H1 (cell line): ENCODE measurements at regions not wholly inside any gene's neighbourhood (a gene's known extent, or its start where the extent isn't known, plus 50 kb on each side); places are given as distances from the start of the nearest gene placed in this dataset.
A peak's percentile ranks its signal among the peaks of the same experiment; 100 is the strongest.

Source experiments
- ASH2L ChIP-seq: fragments of 200-600, 300-600 bp; sonication (generic); IDR thresholded peaks from one replicate; pipeline ENCODE4 v1.7.1; 2017; ENCODE audit warnings: low read length
- CREB1 ChIP-seq: IDR thresholded peaks from 2 replicates; pipeline ENCODE4 v1.6.1; 2012; ENCODE audit warnings: inconsistent platforms
- CTCF ChIP-seq, 3 experiments: IDR thresholded peaks; 1 replicate in 2 of 3; 2 replicates in 1 of 3; pipeline versions ENCODE4 v1.5.1 to v1.6.1; 2011; ENCODE audit warnings: low read length in 3 of 3, mild to moderate bottlenecking in 3 of 3, inconsistent platforms in 2 of 3, low read depth in 1 of 3, moderate library complexity in 1 of 3; ENCODE audit not compliant: insufficient read depth in 1 of 3; ENCODE audit errors: control extremely low read depth in 1 of 3
- EGR1 ChIP-seq: IDR thresholded peaks from 2 replicates; pipeline ENCODE4 v1.6.1; 2011; ENCODE audit warnings: low read depth, low read length, borderline replicate concordance
- GABPA ChIP-seq: IDR thresholded peaks from 2 replicates; pipeline ENCODE4 v1.6.1; 2011; ENCODE audit warnings: mild to moderate bottlenecking, low read length, moderate library complexity, borderline replicate concordance; ENCODE audit not compliant: insufficient read depth
- GTF2F1 ChIP-seq: IDR thresholded peaks from 2 replicates; pipeline ENCODE4 v1.6.1; 2012; ENCODE audit warnings: low read depth, low read length, improper control_type of control experiment, borderline replicate concordance
- MAFK ChIP-seq: IDR thresholded peaks from 2 replicates; pipeline ENCODE4 v1.6.1; 2012; ENCODE audit warnings: low read depth, mild to moderate bottlenecking, improper control_type of control experiment, low read length
- MAX ChIP-seq: IDR thresholded peaks from 2 replicates; pipeline ENCODE4 v1.6.1; 2012; ENCODE audit warnings: inconsistent platforms
- NANOG ChIP-seq: IDR thresholded peaks from 2 replicates; pipeline ENCODE4 v1.6.1; 2011; ENCODE audit warnings: low read length, low read depth, mild to moderate bottlenecking, inconsistent platforms; ENCODE audit not compliant: insufficient read depth, poor library complexity, severe bottlenecking
- POLR2A ChIP-seq, 2 experiments: IDR thresholded peaks; 1 replicate in 1 of 2; 2 replicates in 1 of 2; pipeline ENCODE4 v1.6.1; 2011; ENCODE audit warnings: low read depth in 2 of 2, low read length in 2 of 2, mild to moderate bottlenecking in 2 of 2; ENCODE audit errors: control extremely low read depth in 1 of 2
- RAD21 ChIP-seq, 2 experiments: IDR thresholded peaks in 1 of 2; conservative IDR thresholded peaks in 1 of 2; 2 replicates each; pipeline ENCODE4 v1.6.1; 2011; ENCODE audit warnings: low read depth in 2 of 2, low read length in 2 of 2, improper control_type of control experiment in 1 of 2, inconsistent platforms in 1 of 2, mild to moderate bottlenecking in 1 of 2, moderate library complexity in 1 of 2
- RNF2 ChIP-seq: fragments of 200-900, 300-1000 bp; sonication (generic); IDR thresholded peaks from 2 replicates; pipeline ENCODE4 v1.7.1; 2016; ENCODE audit warnings: borderline replicate concordance, low read depth, mild to moderate bottlenecking, antibody characterized with exemption, low read length; ENCODE audit not compliant: poor library complexity, severe bottlenecking; ENCODE audit errors: missing control alignments
- SIN3A ChIP-seq, 2 experiments: IDR thresholded peaks in 1 of 2; conservative IDR thresholded peaks in 1 of 2; 2 replicates each; pipeline ENCODE4 v1.6.1; 2011 to 2012; ENCODE audit warnings: low read length in 2 of 2, improper control_type of control experiment in 1 of 2, low read depth in 1 of 2, mild to moderate bottlenecking in 1 of 2
- TAF7 ChIP-seq: optimal IDR thresholded peaks from 2 replicates; pipeline ENCODE3; 2011; ENCODE audit warnings: low read depth, mild to moderate bottlenecking, inconsistent platforms, low read length, moderate library complexity, borderline replicate concordance
- TF ChIP-seq, protein P1 (sequence below): IDR thresholded peaks from 2 replicates; pipeline ENCODE4 v1.6.1; 2011; ENCODE audit warnings: low read length, improper control_type of control experiment

DNA sequence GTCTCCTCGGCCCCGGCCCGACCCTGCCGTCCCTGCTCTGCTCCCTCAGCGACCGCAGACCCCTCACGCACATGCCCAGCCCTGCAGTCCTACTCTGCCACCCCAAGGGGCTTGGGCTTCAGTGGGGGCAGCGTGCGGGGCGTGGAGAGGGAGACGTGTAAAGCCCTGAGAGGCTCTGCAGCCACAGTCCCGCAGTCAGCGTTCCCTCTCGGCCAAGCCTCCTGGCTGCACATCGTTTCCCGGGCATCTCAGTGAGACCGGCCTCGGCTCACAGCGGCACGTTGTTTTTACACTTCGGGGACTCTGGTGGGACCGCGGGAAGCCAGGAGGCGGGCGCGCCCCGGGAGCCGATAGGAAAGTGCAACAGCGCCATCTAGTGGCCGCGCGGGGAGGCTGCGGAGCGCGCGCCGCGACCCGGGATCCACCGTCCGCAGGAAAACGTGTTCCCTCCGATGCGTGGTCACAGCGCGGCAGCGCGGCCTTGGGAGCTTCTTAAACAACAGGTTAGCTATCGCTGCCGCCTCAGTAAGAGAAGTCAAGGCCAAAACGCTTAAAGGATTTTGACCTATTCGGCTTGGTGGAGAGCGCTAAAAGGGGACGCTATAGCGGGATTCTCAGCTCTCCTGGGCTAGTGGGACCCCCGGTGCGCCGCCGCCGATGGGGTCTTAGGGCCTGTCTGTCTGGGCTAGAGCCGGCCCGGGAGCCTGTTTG, 226.8 kb upstream of the IGF1R start (continued):
- TF ChIP-seq, protein P1, sequence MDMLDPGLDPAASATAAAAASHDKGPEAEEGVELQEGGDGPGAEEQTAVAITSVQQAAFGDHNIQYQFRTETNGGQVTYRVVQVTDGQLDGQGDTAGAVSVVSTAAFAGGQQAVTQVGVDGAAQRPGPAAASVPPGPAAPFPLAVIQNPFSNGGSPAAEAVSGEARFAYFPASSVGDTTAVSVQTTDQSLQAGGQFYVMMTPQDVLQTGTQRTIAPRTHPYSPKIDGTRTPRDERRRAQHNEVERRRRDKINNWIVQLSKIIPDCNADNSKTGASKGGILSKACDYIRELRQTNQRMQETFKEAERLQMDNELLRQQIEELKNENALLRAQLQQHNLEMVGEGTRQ: peak; percentile 13; the same call in 1 of the 2 replicates
- TF ChIP-seq GABPA (0 out of 2 replicates have a peak, but pooled peaks have one; percentile 22), ASH2L (no peak), SIN3A (conservative IDR thresholded peaks at IDR 0.05 in 1 of 2, IDR thresholded peaks at IDR 0.05 in 1 of 2; ENCODE audit: low read depth in 1 of 2, low read length in 2 of 2) (no peak), RNF2 (peak; percentile 73), TAF7 (no peak), RAD21 (IDR thresholded peaks at IDR 0.05 in 1 of 2, conservative IDR thresholded peaks at IDR 0.05 in 1 of 2; ENCODE audit: low read depth in 2 of 2, low read length in 2 of 2) (peak; percentile 95 to 97), MAX (peak; percentile 99), MAFK (no peak), NANOG (no peak), GTF2F1 (0 out of 2 replicates have a peak, but pooled peaks have one; percentile 2), CTCF (IDR thresholded peaks at IDR 0.05; ENCODE audit: control extremely low read depth in 1 of 3, insufficient read depth in 1 of 3, low read depth in 1 of 3, low read length in 3 of 3) (peak; percentile 87 to 92 (median 88)), POLR2A (IDR thresholded peaks at IDR 0.05; ENCODE audit: control extremely low read depth in 1 of 2, low read depth in 2 of 2, low read length in 2 of 2) (no peak), CREB1 (no peak; the same call in 1 of the 2 replicates), EGR1 (peak; percentile 49; the same call in 1 of the 2 replicates)
